ENCODE measurements at regions not wholly inside any gene's neighbourhood (a gene's known extent, or its start where the extent isn't known, plus 50 kb on each side); places are given as distances from the start of the nearest gene placed in this dataset.

DNA sequence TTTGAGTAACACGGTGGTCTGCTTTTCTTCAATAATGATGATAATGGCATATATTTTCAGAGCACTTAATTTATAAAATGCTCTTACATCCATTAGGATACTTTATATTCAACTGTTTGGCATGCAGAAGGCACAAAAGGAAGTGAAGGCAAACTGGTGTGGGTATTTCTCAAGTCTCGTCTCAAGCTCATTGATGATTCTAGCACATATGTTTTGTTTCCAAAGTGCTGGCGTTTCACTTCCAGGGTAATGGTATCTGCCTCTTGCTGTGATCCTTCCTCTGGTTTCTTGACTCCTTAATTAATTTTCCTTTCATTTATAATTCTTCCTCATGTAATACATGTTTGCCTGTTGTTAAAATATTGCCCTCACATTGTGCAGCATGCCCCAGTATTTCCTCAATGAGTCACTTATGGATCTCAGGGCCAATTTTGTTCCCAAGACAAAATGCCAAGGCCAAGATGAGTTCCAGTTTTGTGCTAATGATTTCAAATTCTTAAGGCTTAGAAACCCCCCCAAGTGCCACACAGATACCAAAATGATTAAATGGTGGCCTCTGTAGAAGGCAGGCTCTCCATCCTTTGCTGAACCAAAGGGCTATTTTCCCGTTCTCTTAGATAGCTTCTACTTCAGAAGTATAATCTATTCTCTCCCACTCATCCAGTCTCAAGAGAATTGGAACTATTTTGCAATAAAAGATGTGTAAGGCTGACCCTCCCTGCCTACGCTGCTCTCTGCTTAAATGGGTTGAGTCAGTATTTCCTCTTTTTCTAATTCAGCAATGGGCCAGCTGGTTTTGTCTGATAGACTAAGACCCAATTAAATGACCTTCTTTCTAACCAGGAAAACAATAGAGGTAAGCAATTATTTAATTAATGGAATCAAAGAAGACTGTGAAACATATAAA is 171.2 kb downstream of the ZNF365 start:
- DNase-seq (ENCODE audit: low read depth in 2 of 2): no peak

DNA sequence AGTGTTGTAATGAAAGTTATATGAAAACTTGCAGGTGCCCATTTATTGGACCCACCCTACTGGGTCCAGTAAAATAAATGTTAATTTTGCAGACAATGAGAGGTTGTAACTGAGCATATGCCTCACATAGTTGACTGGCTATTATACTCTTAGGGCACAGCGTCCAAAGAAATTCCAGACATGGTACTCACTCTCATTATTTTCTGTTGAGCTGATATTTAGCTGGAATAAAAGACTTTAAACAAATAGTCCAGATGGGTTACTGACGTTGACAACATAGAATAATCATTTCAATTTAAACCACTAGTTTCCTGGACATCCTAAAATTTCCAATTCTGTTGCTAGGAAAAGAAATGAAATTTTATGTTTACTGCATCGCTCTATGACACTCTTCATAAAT is 174.5 kb downstream of the ZNF365 start:
- no peak for DNase-seq (ENCODE audit: low read depth in 2 of 2)

DNA sequence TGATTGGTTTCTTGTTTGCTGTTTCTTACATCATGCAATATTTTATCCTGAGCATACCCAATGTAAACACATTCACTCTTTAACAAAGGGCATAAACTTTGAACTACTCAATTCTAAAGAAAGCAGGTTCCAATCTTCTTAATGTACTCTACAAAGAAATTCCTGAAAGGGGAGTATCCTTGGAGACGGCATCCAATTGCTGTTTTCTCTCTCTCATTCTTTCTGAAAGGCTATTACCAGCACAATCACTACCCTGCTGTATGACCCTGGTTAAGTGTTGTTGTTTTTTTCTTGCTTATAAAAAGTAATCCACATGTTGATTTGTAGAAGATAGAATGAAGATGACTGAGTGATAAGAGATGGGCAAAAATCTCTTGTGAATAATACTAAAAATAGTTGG is 176.0 kb downstream of the ZNF365 start:
- no peak for DNase-seq (ENCODE audit: low read depth in 2 of 2)

DNA sequence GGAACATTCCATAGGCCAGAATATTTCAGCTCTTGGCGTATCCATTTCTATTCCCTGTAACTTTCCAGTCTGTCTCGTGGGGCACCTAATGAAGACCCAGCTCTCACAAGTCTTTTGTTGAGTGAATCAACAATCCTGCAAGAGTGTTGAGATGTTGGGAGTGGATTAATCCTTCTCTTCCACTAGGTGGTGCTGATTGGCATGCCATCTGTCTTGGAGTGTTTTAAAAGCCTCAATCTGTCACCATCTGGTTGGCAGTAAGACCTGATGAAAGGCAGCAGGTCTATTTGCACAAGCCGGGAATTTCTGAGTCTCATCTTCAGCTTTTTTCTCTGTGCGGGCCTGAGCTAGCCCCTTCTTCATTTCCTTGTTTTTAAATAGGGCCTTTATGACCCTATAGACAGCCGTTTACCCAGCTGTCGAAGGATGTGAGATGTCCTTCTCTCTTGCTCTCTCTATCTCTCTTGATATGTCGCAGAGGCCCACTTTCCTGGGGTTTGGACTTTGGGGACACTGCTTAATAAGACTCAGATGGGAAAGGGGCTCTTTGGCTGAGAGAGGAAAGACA is 180.5 kb downstream of the ZNF365 start:
- no peak for DNase-seq (ENCODE audit: low read depth in 2 of 2)

DNA sequence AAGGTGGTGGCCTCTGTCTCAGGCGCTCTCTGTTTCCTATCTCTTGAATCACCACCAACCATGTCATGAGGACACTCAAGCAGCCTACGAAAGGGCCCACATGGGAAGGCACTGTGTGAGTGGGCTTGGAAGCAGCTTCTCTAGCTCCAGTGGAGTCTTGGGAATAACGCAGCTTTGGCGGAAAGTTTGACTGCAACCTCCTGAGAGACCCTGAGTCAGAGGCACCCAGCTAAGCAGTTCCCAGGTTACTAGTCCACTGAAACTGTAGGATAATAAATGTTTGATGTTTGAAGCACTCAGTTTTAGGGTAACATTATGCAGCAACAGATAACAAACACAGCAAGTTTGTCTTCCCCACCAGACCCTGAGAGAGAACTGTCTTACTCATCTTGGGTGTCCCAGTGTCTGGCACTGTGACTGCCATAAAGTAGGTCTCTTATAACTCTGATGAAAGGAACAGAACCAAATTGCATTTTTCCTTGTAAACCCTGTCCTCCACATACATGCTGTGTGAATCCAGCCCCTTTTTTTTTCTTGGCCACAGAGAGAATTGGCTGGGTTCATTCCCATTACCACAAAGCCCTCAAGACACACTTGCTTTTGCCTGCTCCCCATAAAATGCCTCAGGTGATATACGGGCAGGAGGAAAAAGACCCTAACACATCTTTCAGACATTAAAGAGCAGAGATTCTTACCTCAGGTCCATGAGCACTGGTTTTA is 185.5 kb downstream of the ZNF365 start:
- no peak for DNase-seq (ENCODE audit: low read depth in 2 of 2)

DNA sequence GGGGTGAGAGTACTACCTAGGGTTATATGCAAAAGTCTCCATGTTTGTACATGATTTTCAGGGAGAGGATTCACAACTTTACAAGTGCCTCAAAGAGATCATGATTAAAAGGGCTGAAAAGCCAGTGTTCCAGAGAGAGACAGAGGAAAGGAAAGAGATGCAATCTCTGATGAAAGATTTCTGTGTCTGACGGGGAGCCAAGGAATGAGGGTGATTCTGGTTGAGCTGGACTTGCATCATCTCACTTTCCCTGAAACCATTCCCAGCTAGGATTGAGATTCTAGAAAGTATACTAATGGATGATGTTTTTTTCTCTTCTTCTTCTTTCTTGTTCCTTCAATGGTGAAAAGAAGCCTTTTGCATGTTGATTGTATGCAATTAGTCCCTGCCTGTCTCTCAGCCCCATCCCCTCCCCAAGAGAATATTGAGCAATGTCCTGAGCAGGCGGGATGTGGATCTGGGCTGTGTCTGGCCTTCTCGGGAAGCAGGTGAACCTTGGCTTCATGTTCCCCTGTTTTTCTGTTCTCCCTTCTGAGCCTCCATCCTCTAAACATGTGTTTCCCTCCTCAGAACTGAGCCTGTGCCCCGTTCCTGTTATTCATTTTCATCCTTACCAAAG is 186.1 kb downstream of the ZNF365 start:
- DNase-seq (ENCODE audit: low read depth in 2 of 2): no peak

DNA sequence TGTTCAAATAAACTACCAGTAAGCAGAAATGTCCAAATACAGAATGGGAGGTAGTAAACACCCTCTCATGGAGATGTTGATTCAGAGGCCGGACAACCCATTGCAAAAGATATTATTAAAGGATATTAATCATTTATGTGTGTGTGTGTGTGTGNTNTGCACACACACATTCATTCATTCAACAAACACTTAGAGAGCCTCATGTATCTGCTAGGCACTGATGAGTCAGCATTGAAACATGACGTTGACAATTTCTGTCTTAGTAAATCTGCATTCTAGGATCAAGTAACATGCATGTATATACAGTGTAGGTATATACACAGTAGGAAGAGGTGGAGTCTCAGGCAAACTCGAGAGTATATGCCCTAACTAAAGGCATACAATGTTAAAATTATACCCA is 187.0 kb downstream of the ZNF365 start:
- DNase-seq (ENCODE audit: low read depth in 2 of 2): no peak

DNA sequence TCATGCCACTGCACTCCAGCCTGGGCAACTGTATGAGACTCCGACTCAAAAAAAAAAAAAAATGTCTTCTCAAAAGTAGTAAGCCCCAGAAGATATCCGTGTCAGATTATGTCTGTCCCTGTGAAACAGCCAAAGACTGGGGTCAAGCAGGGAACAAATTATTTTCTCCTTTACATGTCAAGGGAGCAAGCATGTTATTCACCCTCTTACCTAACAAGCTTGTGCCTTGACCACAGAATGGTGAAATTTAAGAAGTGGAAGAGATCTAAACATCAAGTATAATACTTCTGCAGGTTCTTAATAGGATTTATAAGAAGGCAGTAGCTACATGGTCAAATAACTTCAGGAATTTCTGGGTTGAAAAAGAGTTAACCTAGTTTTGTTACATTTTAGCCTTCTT is 187.9 kb downstream of the ZNF365 start:
- no peak for DNase-seq (ENCODE audit: low read depth in 2 of 2)

DNA sequence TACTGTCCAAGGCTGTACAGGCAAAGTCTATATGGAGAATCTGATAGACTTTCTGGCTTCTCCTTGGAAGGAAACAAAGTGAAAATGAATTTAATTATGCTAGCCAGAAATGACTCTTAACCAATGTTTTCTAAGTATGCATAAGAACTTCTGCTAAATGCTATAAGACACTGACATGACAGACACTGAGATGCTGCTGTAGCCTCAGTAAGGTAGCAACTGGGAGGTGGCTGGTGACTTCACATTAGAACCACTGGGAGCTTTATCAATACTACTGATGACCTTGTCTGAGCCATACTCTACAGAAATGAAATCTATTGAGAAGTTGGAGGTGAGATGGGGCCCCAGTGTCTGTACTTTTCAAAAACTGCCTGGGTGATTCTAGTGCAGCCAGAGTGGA is 188.6 kb downstream of the ZNF365 start:
- DNase-seq (ENCODE audit: low read depth in 2 of 2): no peak

DNA sequence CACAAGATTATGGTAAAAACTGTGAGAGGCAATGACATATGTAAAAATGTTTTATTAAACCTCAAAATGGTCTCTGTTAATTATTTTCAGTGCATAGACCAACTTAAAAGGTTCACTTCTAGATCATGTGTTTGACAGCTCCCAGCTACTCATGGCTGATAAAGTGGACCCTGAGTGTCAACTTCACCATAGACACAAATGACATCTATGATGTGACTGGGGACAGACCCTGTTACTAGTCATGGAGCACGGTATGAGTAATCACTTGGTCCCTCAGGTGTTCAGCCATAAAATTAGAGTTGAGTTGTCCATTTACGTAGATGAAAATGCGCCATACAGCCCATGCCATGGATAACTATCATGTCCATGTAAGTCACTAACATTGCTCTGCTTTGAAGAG is 199.8 kb downstream of the ZNF365 start:
- DNase-seq (ENCODE audit: low read depth in 2 of 2): no peak

DNA sequence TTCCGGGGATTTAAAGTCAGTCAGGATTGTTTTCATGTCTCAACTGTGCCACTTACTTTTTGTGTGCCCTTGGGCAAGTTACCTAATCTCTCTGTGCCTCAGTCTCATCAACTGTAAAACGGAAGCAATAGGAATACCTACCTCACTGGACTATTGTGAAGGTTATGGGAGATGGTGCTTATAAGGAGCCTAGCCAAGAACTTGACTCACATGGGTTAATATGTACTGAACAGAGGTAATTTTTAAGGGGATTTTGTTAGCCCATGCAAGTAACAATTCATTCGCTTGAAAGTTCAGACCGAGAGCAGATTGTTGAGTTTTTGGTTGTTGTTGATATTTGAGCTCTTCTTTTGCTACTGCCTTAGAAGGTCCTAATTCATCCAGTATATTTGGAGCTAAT is 202.9 kb downstream of the ZNF365 start:
- no peak for DNase-seq (ENCODE audit: low read depth in 2 of 2)

DNA sequence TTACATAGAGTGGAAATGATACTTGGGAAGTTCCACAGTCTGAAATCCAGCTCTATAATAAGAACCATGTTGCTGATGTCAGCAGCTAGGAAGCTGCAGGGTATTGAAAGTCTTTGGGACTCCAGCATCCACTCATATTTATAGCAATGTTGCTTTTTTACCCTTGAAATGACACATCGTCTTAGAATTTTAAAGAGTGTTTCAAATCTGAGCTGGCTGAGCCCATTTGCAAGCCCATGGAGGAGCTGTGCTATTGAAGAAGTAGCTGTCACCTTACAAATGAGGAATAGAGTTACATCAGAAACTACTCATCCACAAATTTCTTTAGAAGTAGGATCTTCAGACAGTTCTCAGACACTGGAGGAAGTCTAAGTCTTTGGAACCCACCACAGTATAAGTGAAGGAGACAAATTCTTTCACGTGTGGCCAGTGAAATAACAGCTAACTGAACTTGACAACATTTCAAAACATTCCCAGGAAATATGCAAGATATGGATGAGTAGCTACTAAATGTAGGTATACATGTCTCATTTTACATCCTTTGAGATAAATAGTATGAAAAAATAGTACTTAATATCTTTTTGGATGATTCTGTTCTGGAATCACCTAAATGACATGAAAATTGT is 203.6 kb downstream of the ZNF365 start:
- no peak for DNase-seq (ENCODE audit: low read depth in 2 of 2)

DNA sequence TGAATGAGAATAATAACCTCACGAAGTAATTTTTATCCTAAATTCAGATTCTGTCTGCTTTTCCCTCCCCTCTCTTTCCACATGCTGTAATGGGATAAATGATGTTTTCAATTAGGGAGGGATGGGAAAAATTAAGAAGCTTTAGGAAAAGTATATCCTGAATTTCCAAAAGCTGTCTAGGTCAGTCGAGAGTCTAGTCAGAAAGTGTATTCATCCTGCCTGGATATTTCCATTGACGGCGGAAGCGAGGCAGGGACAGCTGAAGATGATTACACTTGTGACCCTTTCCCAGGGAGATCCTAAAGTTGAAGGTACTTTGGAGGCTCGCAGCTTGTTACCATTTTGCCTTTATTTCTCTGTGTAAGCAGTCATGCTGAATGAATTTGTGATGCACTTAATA is 204.1 kb downstream of the ZNF365 start:
- DNase-seq (ENCODE audit: low read depth in 2 of 2): no peak

DNA sequence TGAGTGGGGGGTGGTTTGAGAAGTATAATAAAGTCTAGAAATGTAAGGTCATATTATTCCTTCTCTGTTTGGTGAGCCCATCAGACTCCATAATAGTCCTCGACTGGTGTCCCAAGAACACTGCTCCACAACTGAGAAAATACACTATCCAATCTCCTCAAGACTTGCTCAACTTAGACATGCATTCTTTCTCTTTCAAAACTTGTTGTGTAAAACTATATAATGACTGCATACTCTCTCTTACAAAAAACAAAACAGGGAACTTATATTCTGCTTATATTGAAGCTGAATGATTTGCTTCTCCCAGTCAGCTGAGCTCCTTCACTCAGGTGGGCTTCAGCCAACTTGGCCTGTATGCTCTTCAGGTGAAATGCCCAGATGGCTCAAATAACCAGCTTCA is 204.7 kb downstream of the ZNF365 start:
- no peak for DNase-seq (ENCODE audit: low read depth in 2 of 2)

DNA sequence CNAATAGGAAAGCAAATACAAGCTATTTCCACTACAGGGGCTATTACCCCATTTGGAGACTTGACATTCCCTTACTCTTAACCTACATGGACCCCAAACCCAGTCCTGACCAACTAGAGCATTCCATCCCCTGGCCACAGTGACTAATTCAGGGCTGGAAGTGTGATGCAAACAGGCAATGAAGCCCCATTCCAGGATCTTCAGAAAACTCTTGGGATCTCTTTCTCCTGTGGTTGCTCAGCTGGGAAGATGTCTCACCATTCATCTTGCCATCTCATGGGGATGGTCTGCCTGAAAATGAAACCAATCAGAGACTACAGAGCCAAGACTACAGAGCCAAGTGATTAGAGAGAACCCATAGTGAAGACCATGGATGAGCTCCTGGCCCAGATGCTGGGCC is 206.2 kb downstream of the ZNF365 start:
- DNase-seq (ENCODE audit: low read depth in 2 of 2): no peak

DNA sequence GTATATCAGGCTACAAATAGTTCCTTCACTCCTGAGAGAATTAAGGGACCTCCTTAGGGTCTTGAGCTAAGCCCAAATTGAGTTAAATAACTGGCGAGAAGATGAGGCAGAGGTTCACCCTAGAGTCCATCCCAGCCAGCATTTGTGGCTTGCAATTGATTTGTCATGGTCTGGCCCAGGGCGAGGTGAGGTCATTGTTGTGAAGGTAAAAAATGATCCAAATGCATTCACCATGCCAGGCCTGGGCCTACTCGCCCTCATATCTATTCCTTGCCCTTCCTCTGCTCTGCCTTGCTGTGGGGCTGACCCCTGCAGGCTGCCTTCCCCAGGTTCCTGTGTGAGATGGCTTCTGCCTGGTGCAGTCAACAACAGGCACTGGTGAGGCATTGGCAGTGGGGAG is 207.2 kb downstream of the ZNF365 start:
- DNase-seq (ENCODE audit: low read depth in 2 of 2): no peak

DNA sequence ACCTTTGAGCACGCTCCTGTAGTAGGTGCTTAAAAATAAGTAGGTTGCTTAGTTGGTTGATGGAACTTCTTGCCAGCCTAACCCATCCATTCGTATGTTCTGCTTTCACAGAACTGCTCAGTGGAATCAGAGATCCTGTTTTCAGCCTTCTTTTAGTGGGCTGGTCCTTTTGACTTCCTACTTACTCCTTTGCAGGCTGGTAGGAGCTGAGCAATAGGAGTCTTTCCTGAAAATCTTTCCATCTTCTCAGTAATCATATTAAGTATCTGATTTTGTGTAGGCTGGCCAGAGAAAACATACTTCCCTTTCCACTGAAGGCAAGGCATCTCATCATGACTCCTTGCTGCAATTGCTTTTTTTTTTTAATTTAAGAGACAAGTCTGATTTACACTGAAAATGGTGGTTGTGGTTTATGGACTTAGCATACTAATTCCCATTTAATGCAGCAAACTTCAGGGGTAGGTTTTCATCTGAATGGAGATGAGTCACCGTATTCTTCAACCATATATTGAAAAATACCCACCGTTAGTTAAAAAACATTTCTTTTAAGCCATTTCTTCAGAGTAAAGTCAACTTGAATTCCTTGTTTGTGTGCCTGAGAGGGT is 208.0 kb downstream of the ZNF365 start:
- no peak for DNase-seq (ENCODE audit: low read depth in 2 of 2)

DNA sequence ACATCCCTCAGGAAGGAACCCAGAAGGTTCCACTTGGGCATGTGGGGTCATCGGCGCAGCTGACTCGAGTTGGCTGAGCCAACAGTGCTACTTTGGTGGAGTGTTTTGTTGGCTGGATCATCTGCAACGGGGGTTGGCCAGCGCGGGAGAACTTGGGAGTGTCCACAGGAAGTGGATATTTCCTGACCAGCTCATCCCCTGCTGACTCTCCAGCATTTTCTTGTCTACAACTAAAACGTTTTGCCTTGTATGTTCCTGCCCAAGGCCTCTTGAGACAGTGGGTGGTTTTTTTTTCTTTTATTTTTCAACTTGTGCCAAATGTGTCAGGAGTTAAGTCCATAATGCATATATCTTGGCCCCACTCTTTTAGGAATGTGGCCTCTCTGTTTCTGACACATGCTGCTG is 208.6 kb downstream of the ZNF365 start:
- DNase-seq (ENCODE audit: low read depth in 2 of 2): no peak

DNA sequence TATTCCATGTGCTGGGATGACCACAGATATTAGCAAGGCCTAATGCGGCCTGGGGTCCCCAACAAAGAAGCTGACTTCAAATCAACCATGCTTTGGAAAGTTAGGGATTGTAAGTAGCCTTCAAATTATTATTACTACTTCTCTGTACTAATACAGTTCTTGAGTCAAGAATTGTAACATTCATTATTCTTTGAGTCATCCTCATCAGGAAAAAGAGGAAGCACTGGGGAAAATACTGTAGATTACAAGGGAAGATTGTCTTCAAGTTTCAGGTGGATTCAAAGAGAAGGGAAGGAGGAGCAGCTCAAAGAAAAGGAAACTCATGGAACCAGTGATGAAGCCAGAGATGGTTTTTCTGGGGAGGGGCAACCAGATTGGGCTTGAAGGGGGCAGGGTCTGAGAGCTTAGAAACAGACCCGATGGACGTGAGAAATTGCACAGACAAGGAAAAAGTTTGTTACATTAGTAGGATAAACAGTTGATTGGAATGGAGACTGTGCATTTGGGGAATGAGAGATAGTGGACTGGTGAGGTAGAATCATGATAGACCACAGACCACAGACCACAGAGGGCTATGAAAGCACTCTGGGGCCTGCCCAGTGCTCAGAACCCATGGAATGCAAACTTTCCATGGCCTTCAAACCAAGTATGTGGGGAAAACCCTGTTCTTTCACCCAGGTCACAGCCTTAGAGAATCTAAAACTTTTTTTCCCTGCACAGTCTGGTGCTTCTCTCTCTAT is 209.9 kb downstream of the ZNF365 start:
- DNase-seq (ENCODE audit: low read depth in 2 of 2): no peak

DNA sequence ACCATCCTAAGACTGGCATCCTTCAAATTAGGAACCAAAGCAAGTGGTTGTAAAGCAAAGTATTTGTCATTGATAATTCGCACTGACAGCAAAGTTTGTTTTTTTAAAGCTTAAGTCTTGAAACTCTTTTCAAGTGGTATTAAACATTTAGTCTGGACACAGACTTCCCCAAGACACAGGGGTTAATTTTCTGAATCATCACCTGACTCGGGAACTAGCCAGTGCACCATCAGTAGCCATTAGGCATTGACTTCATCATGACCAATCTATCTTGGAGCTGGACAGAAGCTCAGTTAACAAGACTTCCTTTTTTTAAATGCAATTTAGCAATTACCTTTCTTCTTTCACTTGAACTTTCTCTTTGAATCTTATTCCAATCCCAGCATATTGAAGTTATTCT is 210.6 kb downstream of the ZNF365 start:
- no peak for DNase-seq (ENCODE audit: low read depth in 2 of 2)

DNA sequence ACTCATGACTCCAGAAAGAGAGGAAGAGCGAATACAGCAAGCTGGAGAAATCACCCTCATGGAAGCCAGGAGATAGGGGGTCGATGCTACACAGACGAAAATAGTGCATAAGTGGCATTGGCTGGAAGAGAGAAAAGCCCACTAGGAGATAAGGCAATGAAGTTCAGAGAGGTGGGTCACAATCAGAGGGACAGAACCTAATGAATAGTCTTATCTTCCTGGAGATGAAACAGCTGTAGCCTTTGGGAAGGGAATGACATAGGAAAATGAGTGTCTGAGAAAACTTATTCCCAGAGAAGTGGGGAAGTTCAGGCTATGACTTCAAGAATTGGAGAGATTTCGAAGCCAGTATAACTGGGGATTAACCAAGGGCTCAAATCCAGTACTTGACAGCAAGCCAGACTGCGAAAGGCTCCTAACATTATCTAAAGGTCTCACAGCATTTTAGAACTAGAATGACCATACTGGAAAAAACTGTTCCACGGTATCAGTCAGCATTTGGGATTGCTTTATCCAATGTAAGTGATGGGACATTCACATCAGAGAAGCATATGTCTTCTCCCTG is 211.1 kb downstream of the ZNF365 start:
- no peak for DNase-seq (ENCODE audit: low read depth in 2 of 2)

Measured in stimulated activated CD8-positive, alpha-beta memory T cell treated with anti-CD3 and anti-CD28 coated beads, Interleukin-7, amount 100 ng/mL, for 1 hour (primary cell).